Keratinocyte (primary cell): ENCODE measurements at regions not wholly inside any gene's neighbourhood (a gene's known extent, or its start where the extent isn't known, plus 50 kb on each side); places are given as distances from the start of the nearest gene placed in this dataset.
"Not testable (repeated sequence)": the region's sequence is repeated elsewhere in the genome, so short reads cannot be mapped to it uniquely, and the experiment has no call there.

Experiments
- EZH2 ChIP-seq: IDR thresholded peaks from one replicate; pipeline ENCODE4 v1.6.1; 2012; ENCODE audit warnings: inconsistent platforms, mild to moderate bottlenecking, low read length, moderate library complexity
- TF ChIP-seq, protein P1 (sequence below), 3 experiments: IDR thresholded peaks in 1 of 3; conservative IDR thresholded peaks in 1 of 3; optimal IDR thresholded peaks in 1 of 3; 2 replicates in 2 of 3; 3 replicates in 1 of 3; pipeline versions ENCODE3 to v1.5.1; 2011; ENCODE audit warnings: low read length in 3 of 3, mild to moderate bottlenecking in 3 of 3, moderate library complexity in 2 of 3, control low read depth in 1 of 3, inconsistent platforms in 1 of 3; ENCODE audit not compliant: insufficient read depth in 2 of 3; ENCODE audit errors: extremely low read depth in 1 of 3

DNA sequence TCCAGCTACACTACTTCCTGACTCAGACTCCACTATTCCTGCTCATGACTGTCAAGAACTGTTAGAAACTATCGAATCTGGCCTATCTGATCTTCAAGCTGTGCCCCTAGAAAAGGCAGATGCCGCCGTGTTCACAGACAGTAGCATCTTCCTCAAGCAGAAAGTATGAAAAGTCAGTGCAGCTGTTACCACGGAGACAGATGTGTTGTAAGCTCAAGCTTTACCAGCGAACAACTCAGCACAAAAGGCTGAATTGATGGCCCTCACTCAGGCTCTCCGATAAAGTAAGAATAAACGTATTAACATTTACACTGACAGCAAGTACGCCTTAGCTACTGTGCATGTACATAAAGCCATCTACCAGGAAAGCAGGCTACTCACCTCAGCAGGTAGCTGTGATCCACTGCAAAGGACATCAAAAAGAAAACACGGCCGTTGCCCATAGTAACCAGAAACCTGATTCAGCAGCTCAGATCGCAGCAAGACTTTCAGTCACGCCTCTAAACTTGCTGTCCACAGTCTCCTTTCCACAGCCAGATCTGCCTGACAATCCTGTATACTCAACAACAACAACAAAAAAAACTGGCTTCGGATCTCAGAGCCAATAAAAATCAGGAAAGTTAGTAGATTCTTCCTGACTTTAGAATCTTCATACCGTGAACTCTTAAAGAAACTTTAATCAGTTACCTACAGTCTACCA, 97.5 kb upstream of the FAM90A26 start:
- TF ChIP-seq, protein P1, sequence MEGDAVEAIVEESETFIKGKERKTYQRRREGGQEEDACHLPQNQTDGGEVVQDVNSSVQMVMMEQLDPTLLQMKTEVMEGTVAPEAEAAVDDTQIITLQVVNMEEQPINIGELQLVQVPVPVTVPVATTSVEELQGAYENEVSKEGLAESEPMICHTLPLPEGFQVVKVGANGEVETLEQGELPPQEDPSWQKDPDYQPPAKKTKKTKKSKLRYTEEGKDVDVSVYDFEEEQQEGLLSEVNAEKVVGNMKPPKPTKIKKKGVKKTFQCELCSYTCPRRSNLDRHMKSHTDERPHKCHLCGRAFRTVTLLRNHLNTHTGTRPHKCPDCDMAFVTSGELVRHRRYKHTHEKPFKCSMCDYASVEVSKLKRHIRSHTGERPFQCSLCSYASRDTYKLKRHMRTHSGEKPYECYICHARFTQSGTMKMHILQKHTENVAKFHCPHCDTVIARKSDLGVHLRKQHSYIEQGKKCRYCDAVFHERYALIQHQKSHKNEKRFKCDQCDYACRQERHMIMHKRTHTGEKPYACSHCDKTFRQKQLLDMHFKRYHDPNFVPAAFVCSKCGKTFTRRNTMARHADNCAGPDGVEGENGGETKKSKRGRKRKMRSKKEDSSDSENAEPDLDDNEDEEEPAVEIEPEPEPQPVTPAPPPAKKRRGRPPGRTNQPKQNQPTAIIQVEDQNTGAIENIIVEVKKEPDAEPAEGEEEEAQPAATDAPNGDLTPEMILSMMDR (optimal IDR thresholded peaks at IDR 0.05 in 1 of 3, IDR thresholded peaks at IDR 0.05 in 1 of 3, conservative IDR thresholded peaks at IDR 0.05 in 1 of 3; ENCODE audit: extremely low read depth in 1 of 3, insufficient read depth in 2 of 3, low read length in 3 of 3), result not testable (repeated sequence)
- not testable (repeated sequence) for TF ChIP-seq EZH2
